ENCODE measurements at regions not wholly inside any gene's neighbourhood (a gene's known extent, or its start where the extent isn't known, plus 50 kb on each side); places are given as distances from the start of the nearest gene placed in this dataset.

DNA sequence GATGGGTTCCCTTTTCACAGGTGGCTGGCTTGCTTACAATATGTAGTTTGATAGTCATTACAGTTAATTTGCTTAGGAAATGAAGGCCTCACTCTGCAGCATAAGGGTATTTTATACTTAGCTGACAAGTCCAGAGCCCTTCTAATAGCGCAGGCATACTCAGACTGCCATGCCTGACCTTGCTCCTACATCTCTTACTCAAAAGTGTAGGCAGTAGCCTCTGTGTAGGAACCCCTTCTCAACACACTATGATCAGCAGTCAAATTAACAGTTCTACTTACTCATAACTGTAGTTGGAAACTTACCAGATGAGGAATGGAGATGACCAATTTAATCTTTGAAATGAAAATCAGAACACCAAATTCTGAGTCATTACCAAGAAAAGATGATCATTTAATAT, 373.5 kb downstream of the TBC1D32 start:
- TF ChIP-seq, protein P1, sequence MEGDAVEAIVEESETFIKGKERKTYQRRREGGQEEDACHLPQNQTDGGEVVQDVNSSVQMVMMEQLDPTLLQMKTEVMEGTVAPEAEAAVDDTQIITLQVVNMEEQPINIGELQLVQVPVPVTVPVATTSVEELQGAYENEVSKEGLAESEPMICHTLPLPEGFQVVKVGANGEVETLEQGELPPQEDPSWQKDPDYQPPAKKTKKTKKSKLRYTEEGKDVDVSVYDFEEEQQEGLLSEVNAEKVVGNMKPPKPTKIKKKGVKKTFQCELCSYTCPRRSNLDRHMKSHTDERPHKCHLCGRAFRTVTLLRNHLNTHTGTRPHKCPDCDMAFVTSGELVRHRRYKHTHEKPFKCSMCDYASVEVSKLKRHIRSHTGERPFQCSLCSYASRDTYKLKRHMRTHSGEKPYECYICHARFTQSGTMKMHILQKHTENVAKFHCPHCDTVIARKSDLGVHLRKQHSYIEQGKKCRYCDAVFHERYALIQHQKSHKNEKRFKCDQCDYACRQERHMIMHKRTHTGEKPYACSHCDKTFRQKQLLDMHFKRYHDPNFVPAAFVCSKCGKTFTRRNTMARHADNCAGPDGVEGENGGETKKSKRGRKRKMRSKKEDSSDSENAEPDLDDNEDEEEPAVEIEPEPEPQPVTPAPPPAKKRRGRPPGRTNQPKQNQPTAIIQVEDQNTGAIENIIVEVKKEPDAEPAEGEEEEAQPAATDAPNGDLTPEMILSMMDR (conservative IDR thresholded peaks at IDR 0.05): no peak
- no peaks in the 10 kb centered on the region for H3K27me3 Mint-ChIP-seq (ENCODE audit: insufficient read depth)
- no peaks in the 10 kb centered on the region for H3K36me3 Mint-ChIP-seq (ENCODE audit: low read depth)
- H3K27me3 ChIP-seq (ENCODE audit: control insufficient read depth, insufficient read depth, low read length, poor library complexity, severe bottlenecking): peaks cover 20% of the 10 kb centered on the region
- H3K4me3 ChIP-seq (ENCODE audit: low read length): no peak overlapping the region
- H3K36me3 ChIP-seq (ENCODE audit: control insufficient read depth, insufficient read depth, low read length): no peaks in the 10 kb centered on the region
- H3K4me1 ChIP-seq (ENCODE audit: control insufficient read depth, insufficient read depth, low read length): no peaks in the 10 kb centered on the region
- H3K9me3 ChIP-seq (ENCODE audit: control insufficient read depth, low read length): no peaks in the 10 kb centered on the region
- H3K4me1 Mint-ChIP-seq: no peaks in the 10 kb centered on the region
- WGBS, 2 experiments (ENCODE audit: insufficient coverage in 1 of 2, insufficient read length in 1 of 2): 80 to 87% methylated on average over 1 of the region's 1 CpG
- H3K9me3 Mint-ChIP-seq: no peaks in the 10 kb centered on the region
- no peak overlapping the region for H3K4me3 Mint-ChIP-seq
- H3K27ac ChIP-seq (ENCODE audit: low read depth, low read length): no peak overlapping the region
- H3K27ac Mint-ChIP-seq: no peak overlapping the region
- H3K9ac ChIP-seq (ENCODE audit: extremely low read depth, low read length, poor library complexity, severe bottlenecking): no peak overlapping the region
- no peak for DNase-seq

DNA sequence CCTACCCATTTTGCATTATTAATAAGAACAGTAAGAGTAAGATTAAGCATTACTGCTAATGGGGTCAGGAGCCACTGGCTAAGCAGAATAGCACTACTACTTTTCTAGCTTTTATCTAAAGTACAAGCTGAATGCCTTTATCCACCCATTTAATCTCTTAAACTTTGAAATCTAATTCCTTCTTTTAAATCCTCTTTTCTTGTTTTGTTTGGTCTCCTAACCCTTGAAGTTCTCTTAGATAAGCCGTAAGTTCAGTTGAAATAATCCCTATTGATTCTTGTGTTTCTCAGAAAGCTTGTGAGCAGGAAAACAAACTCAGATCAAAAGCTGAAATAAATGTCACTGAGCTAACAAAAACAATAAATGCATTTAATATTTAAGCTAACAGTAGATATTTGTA, 380.2 kb downstream of the TBC1D32 start:
- peaks cover 3% of the 10 kb centered on the region for H3K4me1 ChIP-seq (ENCODE audit: control insufficient read depth, insufficient read depth, low read length)
- WGBS, 2 experiments (ENCODE audit: insufficient coverage in 1 of 2, insufficient read length in 1 of 2): 40 to 50% methylated on average over 1 of the region's 1 CpG
- no peak overlapping the region for H3K27ac ChIP-seq (ENCODE audit: low read depth, low read length)
- H3K9ac ChIP-seq (ENCODE audit: extremely low read depth, low read length, poor library complexity, severe bottlenecking): no peak overlapping the region
- H3K4me3 Mint-ChIP-seq: no peak overlapping the region
- no peaks in the 10 kb centered on the region for H3K36me3 ChIP-seq (ENCODE audit: control insufficient read depth, insufficient read depth, low read length)
- peaks cover 29% of the 10 kb centered on the region for H3K27me3 ChIP-seq (ENCODE audit: control insufficient read depth, insufficient read depth, low read length, poor library complexity, severe bottlenecking)
- H3K4me1 Mint-ChIP-seq: peaks cover 24% of the 10 kb centered on the region
- TF ChIP-seq, protein P1 (conservative IDR thresholded peaks at IDR 0.05): no peak
- no peak overlapping the region for H3K27ac Mint-ChIP-seq
- H3K36me3 Mint-ChIP-seq (ENCODE audit: low read depth): no peaks in the 10 kb centered on the region
- H3K9me3 Mint-ChIP-seq: no peaks in the 10 kb centered on the region
- no peak overlapping the region for H3K4me3 ChIP-seq (ENCODE audit: low read length)
- no peaks in the 10 kb centered on the region for H3K9me3 ChIP-seq (ENCODE audit: control insufficient read depth, low read length)
- H3K27me3 Mint-ChIP-seq (ENCODE audit: insufficient read depth): no peaks in the 10 kb centered on the region
- no peak for DNase-seq

DNA sequence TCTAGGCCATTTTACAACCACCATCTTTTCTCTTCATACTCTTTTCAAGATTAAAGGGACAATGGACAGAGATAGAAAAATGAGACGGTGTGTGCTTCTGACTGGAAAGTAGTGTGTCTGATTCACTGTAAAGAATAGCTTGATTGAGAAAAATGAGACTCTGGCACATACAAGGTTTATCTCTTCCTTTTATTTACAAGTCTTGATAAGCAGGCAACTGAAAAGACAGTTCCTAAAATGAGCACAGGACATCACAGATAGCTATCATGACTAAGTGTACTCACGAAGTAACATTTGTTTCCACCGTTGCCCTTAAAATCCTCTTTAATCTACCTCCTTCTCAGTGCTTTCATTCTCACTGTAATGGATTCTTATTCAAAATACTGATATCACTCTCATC, 383.0 kb downstream of the TBC1D32 start:
- no peak for DNase-seq
- Histone ChIP-seq H3K36me3 (ENCODE audit: control insufficient read depth, insufficient read depth, low read length) (no peaks in the 10 kb centered on the region), H3K27me3 (ENCODE audit: control insufficient read depth, insufficient read depth, low read length, poor library complexity, severe bottlenecking) (peaks cover 14% of the 10 kb centered on the region), H3K9me3 (ENCODE audit: control insufficient read depth, low read length) (no peaks in the 10 kb centered on the region), H3K27ac (ENCODE audit: low read depth, low read length) (no peak overlapping the region), H3K4me1 (ENCODE audit: control insufficient read depth, insufficient read depth, low read length) (peaks cover 3% of the 10 kb centered on the region), H3K4me3 (ENCODE audit: low read length) (no peak overlapping the region), H3K9ac (ENCODE audit: extremely low read depth, low read length, poor library complexity, severe bottlenecking) (no peak overlapping the region)
- Mint-ChIP-seq H3K9me3 (no peaks in the 10 kb centered on the region), H3K4me3 (no peak overlapping the region), H3K4me1 (peaks cover 26% of the 10 kb centered on the region), H3K27me3 (ENCODE audit: insufficient read depth) (no peaks in the 10 kb centered on the region), H3K27ac (peak overlapping the region; percentile 46), H3K36me3 (ENCODE audit: low read depth) (no peaks in the 10 kb centered on the region)
- 82 to 83% methylated on average over 2 to 3 of the region's 3 CpGs for whole genome bisulfite sequencing, 2 experiments (ENCODE audit: insufficient coverage in 1 of 2, insufficient read length in 1 of 2)
- TF ChIP-seq, protein P1 (conservative IDR thresholded peaks at IDR 0.05): no peak
